OCI-LY1 (cell line): ENCODE measurements at regions not wholly inside any gene's neighbourhood (a gene's known extent, or its start where the extent isn't known, plus 50 kb on each side); places are given as distances from the start of the nearest gene placed in this dataset.

Experiments used
- CTCF ChIP-seq: fragments of 200-600 bp; sonication (generic), shearing (Covaris generic); IDR thresholded peaks from 2 replicates; pipeline ENCODE4 v1.5.1; 2017; ENCODE audit warnings: mild to moderate bottlenecking, antibody characterized with exemption, low read length, moderate library complexity, mixed read lengths
- EZH2 ChIP-seq: fragments of 200-600 bp; sonication (generic), shearing (Covaris generic); IDR thresholded peaks from 2 replicates; pipeline ENCODE4 v1.8.0; 2017; ENCODE audit warnings: borderline replicate concordance, mixed run types, mild to moderate bottlenecking, antibody characterized with exemption, low read length, moderate library complexity, mixed read lengths

- TF ChIP-seq CTCF (no peak), EZH2 (no peak)
Observed at GRCh38 chr1:29991025-29991424, 732.4 kb downstream of the MATN1 start.
